SK-N-SH (cell line): ENCODE measurements at regions not wholly inside any gene's neighbourhood (a gene's known extent, or its start where the extent isn't known, plus 50 kb on each side); places are given as distances from the start of the nearest gene placed in this dataset.

Source experiments
- EP300 ChIP-seq, 2 experiments: IDR thresholded peaks; 2 replicates each; pipeline versions ENCODE4 v1.4.0 to v1.6.1; 2012; ENCODE audit warnings: borderline replicate concordance in 1 of 2, low read depth in 1 of 2, low read length in 1 of 2
- JUND ChIP-seq: IDR thresholded peaks from 2 replicates; pipeline ENCODE4 v1.4.0; 2012
- POLR2AphosphoS5 ChIP-seq: IDR thresholded peaks from 2 replicates; pipeline ENCODE4 v1.6.1; 2012; ENCODE audit warnings: low read depth, low read length
- RCOR1 ChIP-seq: fragments of 150-350 bp; IDR thresholded peaks from 2 replicates; pipeline ENCODE4 v1.6.1; 2017; ENCODE audit warnings: antibody characterized with exemption, low read length
- TF ChIP-seq, protein P1 (sequence below): fragments of 200-600 bp; sonication (generic); IDR thresholded peaks from 2 replicates; pipeline ENCODE4 v1.6.1; 2017; ENCODE audit warnings: antibody characterized with exemption, mild to moderate bottlenecking, moderate library complexity

DNA sequence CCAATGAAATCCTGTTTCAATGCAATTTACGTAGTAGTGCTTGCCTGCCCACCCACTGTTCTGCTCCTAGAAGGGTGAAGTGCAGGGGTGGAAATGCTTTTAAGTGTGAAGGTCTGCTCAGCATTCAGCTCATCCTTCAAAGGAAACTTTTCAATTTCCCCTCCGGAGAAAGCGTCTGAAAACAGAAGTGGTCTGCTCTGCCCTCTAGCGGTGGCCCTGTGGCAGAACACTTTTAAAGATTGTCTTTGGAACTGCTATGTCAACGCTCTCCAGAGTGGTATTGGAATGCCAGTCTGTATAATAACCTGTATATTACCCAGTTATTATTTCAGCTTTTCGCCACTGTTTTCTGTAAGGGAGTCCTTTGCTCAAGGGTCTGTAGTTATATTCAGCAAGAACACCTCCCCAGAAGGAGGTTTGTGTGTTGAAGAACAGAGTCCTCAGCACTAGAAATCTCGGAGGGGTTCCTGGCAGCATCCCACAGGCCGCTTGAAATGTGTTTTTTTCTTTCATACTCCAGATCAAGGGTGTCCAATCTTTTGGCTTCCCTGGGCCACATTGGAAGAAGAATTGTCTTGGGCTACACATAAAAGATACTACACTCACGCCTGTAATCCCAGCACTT, 63.1 kb upstream of the KLHL31 start:
- TF ChIP-seq JUND, result no peak
- TF ChIP-seq, protein P1, sequence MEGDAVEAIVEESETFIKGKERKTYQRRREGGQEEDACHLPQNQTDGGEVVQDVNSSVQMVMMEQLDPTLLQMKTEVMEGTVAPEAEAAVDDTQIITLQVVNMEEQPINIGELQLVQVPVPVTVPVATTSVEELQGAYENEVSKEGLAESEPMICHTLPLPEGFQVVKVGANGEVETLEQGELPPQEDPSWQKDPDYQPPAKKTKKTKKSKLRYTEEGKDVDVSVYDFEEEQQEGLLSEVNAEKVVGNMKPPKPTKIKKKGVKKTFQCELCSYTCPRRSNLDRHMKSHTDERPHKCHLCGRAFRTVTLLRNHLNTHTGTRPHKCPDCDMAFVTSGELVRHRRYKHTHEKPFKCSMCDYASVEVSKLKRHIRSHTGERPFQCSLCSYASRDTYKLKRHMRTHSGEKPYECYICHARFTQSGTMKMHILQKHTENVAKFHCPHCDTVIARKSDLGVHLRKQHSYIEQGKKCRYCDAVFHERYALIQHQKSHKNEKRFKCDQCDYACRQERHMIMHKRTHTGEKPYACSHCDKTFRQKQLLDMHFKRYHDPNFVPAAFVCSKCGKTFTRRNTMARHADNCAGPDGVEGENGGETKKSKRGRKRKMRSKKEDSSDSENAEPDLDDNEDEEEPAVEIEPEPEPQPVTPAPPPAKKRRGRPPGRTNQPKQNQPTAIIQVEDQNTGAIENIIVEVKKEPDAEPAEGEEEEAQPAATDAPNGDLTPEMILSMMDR, result peak; percentile 97
- TF ChIP-seq POLR2AphosphoS5, result no peak
- no peak for TF ChIP-seq EP300 (IDR thresholded peaks at IDR 0.05; ENCODE audit: borderline replicate concordance in 1 of 2, low read depth in 1 of 2, low read length in 1 of 2)
- no peak for TF ChIP-seq RCOR1
